Left lung (tissue), 4 donors: ENCODE measurements at regions not wholly inside any gene's neighbourhood (a gene's known extent, or its start where the extent isn't known, plus 50 kb on each side); places are given as distances from the start of the nearest gene placed in this dataset.

Experiments used
- ATAC-seq: fragments of 200-7000 bp; cut with Tn5 transposase; one replicate; pipeline ENCODE4 v1.9.1; 2020; ENCODE audit warnings: moderate library complexity
- DNase-seq, 4 donors: peaks; one replicate each; pipeline ENCODE4 v3.0.0-alpha.2; 2013 to 2020
- H3K27ac ChIP-seq, 2 donors: fragments of 200-600 bp; sonication (generic) in 1 of 2; one replicate each; pipeline versions ENCODE4 v1.5.0 to v1.8.0; 2020 to 2021
- H3K27me3 ChIP-seq, 2 donors: fragments of 200-600 bp; sonication (generic) in 1 of 2; one replicate each; pipeline versions ENCODE4 v1.5.0 to v1.8.0; 2020 to 2021
- H3K36me3 ChIP-seq, 2 donors: fragments of 200-600 bp; sonication (generic) in 1 of 2; one replicate each; pipeline versions ENCODE4 v1.5.0 to v1.8.0; 2020 to 2021
- H3K4me1 ChIP-seq, 2 donors: fragments of 200-600 bp; one replicate each; pipeline ENCODE4 v1.8.0; 2021
- H3K4me3 ChIP-seq, 2 donors: fragments of 200-600 bp; sonication (generic) in 1 of 2; one replicate each; pipeline versions ENCODE4 v1.5.0 to v1.8.0; 2020 to 2021; ENCODE audit warnings: mild to moderate bottlenecking in 1 of 2
- H3K9me3 ChIP-seq, 2 donors: fragments of 200-600 bp; sonication (generic) in 1 of 2; one replicate each; pipeline versions ENCODE4 v1.5.0 to v1.8.0; 2020 to 2021
- intact Hi-C, 2 donors: fragments of 100-400 bp; cut with DNase I; formaldehyde crosslinking; loops; one replicate each; pipeline versions ENCODE4 v1.11.2 to v1.14.2; 2022
- TF ChIP-seq, protein P1 (sequence below), 2 donors: fragments of 200-600 bp; sonication (generic) in 1 of 2; IDR thresholded peaks; one replicate each; pipeline versions ENCODE4 v1.5.0 to v1.8.0; 2021; ENCODE audit warnings: antibody characterized with exemption in 2 of 2
- donor health status: DM: no; HTN: yes; CAD: no.
- donor health status: DM: no; HTN: no; CAD: no.

GRCh38 chr10:130727766-130728490 lies 583.6 kb downstream of the TCERG1L start:
- H3K4me3 ChIP-seq: no peak overlapping the region
- DNase-seq: no peak

DNA sequence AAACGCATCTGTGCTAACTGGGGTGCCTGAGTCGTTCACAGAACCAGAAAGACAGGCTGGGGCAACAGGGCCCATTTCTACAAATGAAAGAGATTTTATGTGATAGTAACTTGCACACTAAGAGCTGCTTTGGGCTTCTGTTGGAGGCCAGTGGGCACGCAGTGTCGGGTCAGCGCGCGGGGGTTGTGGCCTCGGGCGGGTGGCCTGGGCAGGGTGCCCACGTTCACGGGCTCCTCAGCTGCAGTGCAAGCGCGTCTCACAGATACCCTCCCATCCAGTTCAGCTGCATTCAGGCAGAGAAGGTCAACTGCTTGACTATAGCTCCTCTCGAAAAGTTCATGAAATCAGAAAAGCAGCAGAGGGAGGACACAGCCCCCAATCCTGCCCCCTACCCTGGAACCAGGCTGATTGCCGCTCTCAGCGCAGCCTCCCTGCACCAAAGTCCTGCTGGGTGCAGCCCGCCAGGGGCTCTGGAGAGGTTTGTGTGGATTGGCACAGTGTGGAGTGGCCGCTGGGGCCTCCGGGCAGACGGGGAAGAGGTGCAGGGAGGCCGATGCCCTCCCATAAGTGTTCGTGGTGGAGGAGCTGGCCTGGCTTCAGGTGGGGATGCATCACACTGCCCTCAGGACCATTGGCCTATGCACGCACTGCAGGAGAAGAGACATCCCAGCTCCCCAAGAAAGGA lies 582.8 kb downstream of the TCERG1L start:
- TF ChIP-seq, protein P1, sequence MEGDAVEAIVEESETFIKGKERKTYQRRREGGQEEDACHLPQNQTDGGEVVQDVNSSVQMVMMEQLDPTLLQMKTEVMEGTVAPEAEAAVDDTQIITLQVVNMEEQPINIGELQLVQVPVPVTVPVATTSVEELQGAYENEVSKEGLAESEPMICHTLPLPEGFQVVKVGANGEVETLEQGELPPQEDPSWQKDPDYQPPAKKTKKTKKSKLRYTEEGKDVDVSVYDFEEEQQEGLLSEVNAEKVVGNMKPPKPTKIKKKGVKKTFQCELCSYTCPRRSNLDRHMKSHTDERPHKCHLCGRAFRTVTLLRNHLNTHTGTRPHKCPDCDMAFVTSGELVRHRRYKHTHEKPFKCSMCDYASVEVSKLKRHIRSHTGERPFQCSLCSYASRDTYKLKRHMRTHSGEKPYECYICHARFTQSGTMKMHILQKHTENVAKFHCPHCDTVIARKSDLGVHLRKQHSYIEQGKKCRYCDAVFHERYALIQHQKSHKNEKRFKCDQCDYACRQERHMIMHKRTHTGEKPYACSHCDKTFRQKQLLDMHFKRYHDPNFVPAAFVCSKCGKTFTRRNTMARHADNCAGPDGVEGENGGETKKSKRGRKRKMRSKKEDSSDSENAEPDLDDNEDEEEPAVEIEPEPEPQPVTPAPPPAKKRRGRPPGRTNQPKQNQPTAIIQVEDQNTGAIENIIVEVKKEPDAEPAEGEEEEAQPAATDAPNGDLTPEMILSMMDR (IDR thresholded peaks at IDR 0.05): no peak
- Histone ChIP-seq H3K36me3 (no peaks in the 10 kb centered on the region), H3K4me3 (no peak overlapping the region), H3K27ac (no peak overlapping the region), H3K4me1 (no peaks in the 10 kb centered on the region), H3K27me3 (peaks cover 0 to 26% of the 10 kb centered on the region in 2 donors), H3K9me3 (no peaks in the 10 kb centered on the region)
- DNase-seq: no peak
- ATAC-seq: no peak
- intact Hi-C loops: no loop called here

More at GRCh38 chr10:130727766-130728490, 583.6 kb downstream of the TCERG1L start:
- H3K27me3 ChIP-seq: peaks cover 0 to 26% of the 10 kb centered on the region in 2 donors
- H3K27ac ChIP-seq: no peak overlapping the region
- intact Hi-C loops: no loop called here
- H3K36me3 ChIP-seq: no peaks in the 10 kb centered on the region
- no peaks in the 10 kb centered on the region for H3K9me3 ChIP-seq
- ATAC-seq: no peak
- TF ChIP-seq, protein P1 (IDR thresholded peaks at IDR 0.05): no peak
- no peaks in the 10 kb centered on the region for H3K4me1 ChIP-seq

GRCh38 chr10:130729876-130730275 lies 581.6 kb downstream of the TCERG1L start:
- DNase-seq: no peak
- no peak for ATAC-seq
- peaks cover 0 to 26% of the 10 kb centered on the region in 2 donors for H3K27me3 ChIP-seq
- TF ChIP-seq, protein P1 (IDR thresholded peaks at IDR 0.05): no peak
- H3K4me3 ChIP-seq: no peak overlapping the region
- intact Hi-C loops: no loop called here
- no peaks in the 10 kb centered on the region for H3K36me3 ChIP-seq
- H3K4me1 ChIP-seq: no peaks in the 10 kb centered on the region
- no peaks in the 10 kb centered on the region for H3K9me3 ChIP-seq
- no peak overlapping the region for H3K27ac ChIP-seq

DNA sequence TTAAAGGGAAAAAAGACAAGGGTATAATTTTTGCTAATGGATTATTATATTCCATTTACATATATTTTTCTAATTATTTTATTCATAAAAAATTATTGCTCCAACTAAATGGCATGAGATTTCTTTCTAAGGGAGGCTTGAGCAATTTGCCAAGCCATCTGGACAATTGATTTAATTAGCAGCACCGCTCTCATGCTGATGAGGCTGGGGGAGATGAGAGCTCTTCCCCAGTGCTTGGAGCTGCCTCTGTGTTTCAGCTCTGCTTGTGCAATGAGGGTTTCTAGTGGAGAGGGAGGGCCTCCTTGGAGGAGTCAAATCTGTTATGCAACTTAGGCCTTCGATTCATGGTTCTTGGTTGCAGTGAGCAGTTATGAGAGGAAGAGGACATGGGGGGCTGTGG lies 574.3 kb downstream of the TCERG1L start:
- intact Hi-C loops: no loop called here
- ATAC-seq (no peak), DNase-seq (no peak)
- H3K27me3 ChIP-seq: peaks cover 0 to 3% of the 10 kb centered on the region in 2 donors
- no peak overlapping the region for H3K27ac ChIP-seq
- H3K9me3 ChIP-seq: no peaks in the 10 kb centered on the region
- TF ChIP-seq, protein P1 (IDR thresholded peaks at IDR 0.05): no peak
- H3K36me3 ChIP-seq: no peaks in the 10 kb centered on the region
- H3K4me1 ChIP-seq: no peaks in the 10 kb centered on the region
- no peak overlapping the region for H3K4me3 ChIP-seq

DNA sequence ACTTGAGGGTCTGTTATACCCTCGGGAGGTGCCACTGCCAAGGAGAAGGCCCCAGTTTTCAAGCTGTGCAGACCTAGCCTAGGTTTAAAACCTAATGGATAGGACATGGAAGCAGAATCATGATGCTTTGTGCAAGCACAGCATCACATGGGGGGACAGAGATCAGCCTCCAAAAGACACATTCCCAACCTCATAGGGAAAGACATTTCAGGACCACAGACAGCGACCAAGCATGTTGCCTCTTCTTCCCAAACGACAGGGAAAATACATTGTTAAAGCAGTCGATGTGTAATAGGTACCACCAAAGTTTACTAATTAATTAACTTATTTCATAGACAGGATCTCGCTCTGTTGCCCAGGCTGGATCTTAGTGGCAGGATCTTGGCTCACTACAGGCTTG lies 573.9 kb downstream of the TCERG1L start:
- Histone ChIP-seq H3K4me3 (no peak overlapping the region), H3K27me3 (peaks cover 0 to 4% of the 10 kb centered on the region in 2 donors), H3K9me3 (no peaks in the 10 kb centered on the region), H3K4me1 (no peaks in the 10 kb centered on the region), H3K36me3 (no peaks in the 10 kb centered on the region), H3K27ac (no peak overlapping the region)
- intact Hi-C loops: no loop called here
- TF ChIP-seq, protein P1 (IDR thresholded peaks at IDR 0.05): no peak
- ATAC-seq (no peak), DNase-seq (peak in 2 of 4 donors; percentile 31 to 52)
